Skeletal muscle satellite cell (primary cell): ENCODE measurements at regions not wholly inside any gene's neighbourhood (a gene's known extent, or its start where the extent isn't known, plus 50 kb on each side); places are given as distances from the start of the nearest gene placed in this dataset.
"Not testable (repeated sequence)": the region's sequence is repeated elsewhere in the genome, so short reads cannot be mapped to it uniquely, and the experiment has no call there.

ENCODE experiments used
- H3K27me3 ChIP-seq: 2 replicates; pipeline ENCODE4 v1.7.0; 2013; ENCODE audit warnings: low read length; ENCODE audit not compliant: control insufficient read depth, insufficient read depth
- H3K36me3 ChIP-seq: 2 replicates; pipeline ENCODE4 v1.7.0; 2013; ENCODE audit warnings: mild to moderate bottlenecking, control low read depth, low read length; ENCODE audit not compliant: insufficient read depth
- H3K4me1 ChIP-seq: 2 replicates; pipeline ENCODE4 v1.7.0; 2013; ENCODE audit warnings: low read length; ENCODE audit not compliant: control insufficient read depth, insufficient read depth
- H3K4me2 ChIP-seq: 2 replicates; pipeline ENCODE4 v1.7.0; 2013; ENCODE audit warnings: mild to moderate bottlenecking, low read length
- H3K4me3 ChIP-seq: 2 replicates; pipeline ENCODE4 v1.7.0; 2013; ENCODE audit warnings: low read length
- H3K9ac ChIP-seq: 2 replicates; pipeline ENCODE4 v1.7.0; 2013; ENCODE audit warnings: mild to moderate bottlenecking, low read depth, low read length, moderate library complexity
- H3K9me3 ChIP-seq: replicated peaks from 2 replicates; pipeline ENCODE4 v1.7.0; 2013; ENCODE audit warnings: mild to moderate bottlenecking, control low read depth, low read length

DNA sequence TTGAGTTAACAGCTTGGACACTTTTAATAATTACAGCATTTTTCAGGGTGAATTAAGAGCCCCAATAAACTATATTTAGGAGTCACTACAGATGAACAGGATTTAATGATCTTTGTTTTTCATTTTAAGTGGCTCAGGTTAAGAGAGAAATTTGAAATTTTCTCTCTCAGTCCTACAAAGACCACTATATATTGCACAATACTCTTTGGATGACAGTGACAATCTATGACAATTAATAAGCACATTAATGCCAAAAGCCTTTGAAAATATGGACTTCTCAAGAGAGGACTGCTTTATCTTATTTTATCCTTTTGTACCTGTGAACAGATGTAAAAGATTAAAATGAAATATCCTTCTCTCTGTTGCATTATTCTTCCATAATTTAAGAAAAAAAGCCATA is 151.1 kb upstream of the IRX5 start:
- Histone ChIP-seq H3K4me3 (no peak overlapping the region), H3K36me3 (no peaks in the 10 kb centered on the region), H3K9ac (no peak overlapping the region), H3K9me3 (no peaks in the 10 kb centered on the region), H3K4me2 (no peak overlapping the region), H3K27me3 (no peaks in the 10 kb centered on the region), H3K4me1 (no peaks in the 10 kb centered on the region)

DNA sequence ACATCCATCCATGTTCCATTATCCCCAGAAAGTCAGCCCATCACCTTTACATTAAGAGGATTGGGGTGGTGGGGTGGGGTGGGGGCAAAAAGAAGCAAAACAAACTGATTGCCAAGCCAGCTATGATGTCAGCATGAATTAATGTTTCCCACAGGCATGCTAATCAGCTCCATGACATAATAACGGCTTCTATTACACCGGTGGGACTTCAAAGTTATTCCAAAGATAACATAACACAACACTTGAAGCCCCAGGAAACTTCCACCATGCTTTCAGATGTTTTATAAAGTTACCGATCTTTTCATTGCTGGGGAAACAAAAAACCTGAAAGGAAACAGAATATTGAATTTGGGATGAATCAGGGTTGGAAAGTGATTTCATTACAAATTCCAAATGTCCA is 155.9 kb upstream of the IRX5 start:
- Histone ChIP-seq H3K9me3 (no peaks in the 10 kb centered on the region), H3K27me3 (peaks cover 6% of the 10 kb centered on the region), H3K4me1 (no peaks in the 10 kb centered on the region), H3K36me3 (no peaks in the 10 kb centered on the region), H3K4me3 (no peak overlapping the region), H3K4me2 (no peak overlapping the region), H3K9ac (no peak overlapping the region)

DNA sequence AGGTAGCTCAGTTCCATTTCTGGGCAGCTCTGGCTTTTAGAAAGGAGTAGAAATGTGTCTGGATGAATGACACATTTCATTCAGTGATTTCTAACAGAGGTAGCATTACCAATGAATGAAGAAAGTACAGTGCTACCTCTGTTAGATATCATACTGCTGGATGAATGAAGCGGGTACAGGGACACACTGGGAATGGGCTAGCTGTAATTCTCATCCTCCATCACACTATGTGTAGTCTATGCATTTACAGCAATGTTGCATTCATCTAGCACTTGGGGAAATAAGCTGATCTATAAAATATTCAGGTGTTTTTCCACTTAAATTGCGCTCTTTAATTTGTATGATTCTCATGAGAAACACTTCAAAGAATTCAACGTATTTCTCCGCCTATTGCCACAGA is 158.3 kb upstream of the IRX5 start:
- H3K4me3 ChIP-seq = no peak overlapping the region
- no peaks in the 10 kb centered on the region for H3K9me3 ChIP-seq
- no peaks in the 10 kb centered on the region for H3K4me1 ChIP-seq
- H3K4me2 ChIP-seq = no peak overlapping the region
- no peak overlapping the region for H3K9ac ChIP-seq
- no peaks in the 10 kb centered on the region for H3K36me3 ChIP-seq
- H3K27me3 ChIP-seq = peaks cover 6% of the 10 kb centered on the region

DNA sequence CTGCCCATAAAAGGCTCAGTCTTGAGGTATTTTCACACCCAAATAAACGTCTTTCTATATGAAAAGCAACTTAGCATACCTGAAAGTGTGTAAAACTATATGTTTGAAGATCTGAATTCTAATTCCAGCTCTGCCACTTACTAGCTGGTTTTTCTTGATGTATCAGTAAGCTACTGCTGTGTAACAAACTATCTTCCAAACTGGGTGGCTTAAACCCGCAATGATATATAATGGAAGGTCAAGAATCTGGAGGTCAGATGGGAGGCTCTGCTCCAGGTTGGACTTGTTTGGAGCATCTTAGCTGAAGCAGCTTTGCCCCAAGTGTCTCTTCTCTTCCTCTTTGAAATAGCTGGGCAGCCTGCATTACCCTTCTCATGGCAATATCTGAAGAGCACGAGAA is 164.3 kb upstream of the IRX5 start:
- H3K4me1 ChIP-seq = no peaks in the 10 kb centered on the region
- no peak overlapping the region for H3K4me3 ChIP-seq
- no peak overlapping the region for H3K9ac ChIP-seq
- no peaks in the 10 kb centered on the region for H3K36me3 ChIP-seq
- no peak overlapping the region for H3K4me2 ChIP-seq
- no peaks in the 10 kb centered on the region for H3K27me3 ChIP-seq
- no peaks in the 10 kb centered on the region for H3K9me3 ChIP-seq

DNA sequence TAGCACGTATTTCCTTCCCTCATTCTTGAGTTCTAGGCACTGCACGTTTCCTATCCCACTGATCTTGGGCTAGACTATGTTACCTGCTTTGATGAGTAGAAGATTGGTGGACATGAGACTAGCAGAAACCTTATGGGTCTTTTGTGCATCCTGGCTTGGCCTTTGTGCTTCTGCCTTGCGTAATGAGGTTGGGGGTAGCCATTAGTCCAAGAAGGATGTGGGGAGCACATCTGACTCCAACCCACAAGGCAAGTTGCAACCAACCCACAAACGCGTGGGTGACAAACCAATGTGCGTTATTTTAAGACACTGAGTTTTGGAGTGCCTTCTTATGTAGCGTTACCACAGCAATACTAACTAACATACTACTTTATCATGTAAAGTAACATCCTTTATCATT is 180.4 kb upstream of the IRX5 start:
- no peak overlapping the region for H3K4me3 ChIP-seq
- H3K4me2 ChIP-seq = no peak overlapping the region
- H3K9ac ChIP-seq = no peak overlapping the region
- no peaks in the 10 kb centered on the region for H3K4me1 ChIP-seq
- H3K9me3 ChIP-seq = no peaks in the 10 kb centered on the region
- no peaks in the 10 kb centered on the region for H3K36me3 ChIP-seq
- H3K27me3 ChIP-seq = peaks cover 6% of the 10 kb centered on the region

DNA sequence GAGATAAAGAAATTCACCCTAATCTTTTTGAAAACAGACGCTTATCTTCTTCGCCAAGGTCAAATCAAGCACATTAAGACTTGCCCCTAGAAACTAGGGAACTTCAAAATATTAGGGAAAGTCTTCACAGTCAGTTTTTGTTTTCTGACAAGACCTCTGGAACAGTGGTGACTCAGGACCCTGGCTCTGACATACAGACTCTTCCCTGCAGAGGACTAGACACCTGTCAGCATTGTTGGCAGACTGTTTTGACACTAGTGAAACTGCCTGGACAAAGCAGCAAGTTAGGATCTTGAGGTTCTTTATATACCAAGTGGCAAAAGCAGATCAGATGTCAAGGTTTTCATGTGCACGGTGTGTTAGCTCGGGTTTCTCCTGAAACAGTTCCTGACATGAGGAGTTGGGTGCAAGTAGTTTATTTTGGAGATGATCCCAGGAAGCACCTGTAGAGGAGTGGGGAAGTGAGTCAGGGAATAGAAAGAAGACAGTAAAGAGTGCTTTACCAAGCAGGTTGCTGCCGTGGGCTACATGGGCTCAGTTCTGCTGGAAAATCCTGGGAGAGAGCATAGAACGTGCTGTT is 182.0 kb upstream of the IRX5 start:
- Histone ChIP-seq H3K4me2 (no peak overlapping the region), H3K36me3 (no peaks in the 10 kb centered on the region), H3K4me3 (no peak overlapping the region), H3K9me3 (no peaks in the 10 kb centered on the region), H3K9ac (no peak overlapping the region), H3K4me1 (no peaks in the 10 kb centered on the region), H3K27me3 (no peaks in the 10 kb centered on the region)

DNA sequence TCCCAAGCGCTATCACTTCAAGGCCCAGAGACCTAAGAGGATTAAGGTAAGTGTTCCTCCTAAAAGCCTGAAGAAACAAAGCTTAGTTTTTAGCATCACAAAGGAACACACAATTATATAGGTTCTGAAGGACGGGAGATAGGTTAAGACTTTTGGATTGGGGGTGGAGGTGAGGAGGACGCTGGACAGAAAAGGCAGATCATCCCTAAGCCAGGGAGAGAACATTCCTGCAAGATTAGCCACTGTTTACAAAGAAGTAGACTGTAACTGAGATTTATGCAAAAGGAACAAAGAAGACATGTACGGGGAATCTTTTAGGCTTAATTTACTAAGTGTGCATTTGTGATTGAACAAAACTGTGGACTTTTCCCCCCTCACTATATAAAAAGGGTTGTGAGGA is 184.1 kb upstream of the IRX5 start:
- no peaks in the 10 kb centered on the region for H3K4me1 ChIP-seq
- H3K9me3 ChIP-seq = no peaks in the 10 kb centered on the region
- H3K36me3 ChIP-seq = no peaks in the 10 kb centered on the region
- H3K27me3 ChIP-seq = peaks cover 3% of the 10 kb centered on the region
- H3K9ac ChIP-seq = no peak overlapping the region
- H3K4me3 ChIP-seq = no peak overlapping the region
- H3K4me2 ChIP-seq = no peak overlapping the region

DNA sequence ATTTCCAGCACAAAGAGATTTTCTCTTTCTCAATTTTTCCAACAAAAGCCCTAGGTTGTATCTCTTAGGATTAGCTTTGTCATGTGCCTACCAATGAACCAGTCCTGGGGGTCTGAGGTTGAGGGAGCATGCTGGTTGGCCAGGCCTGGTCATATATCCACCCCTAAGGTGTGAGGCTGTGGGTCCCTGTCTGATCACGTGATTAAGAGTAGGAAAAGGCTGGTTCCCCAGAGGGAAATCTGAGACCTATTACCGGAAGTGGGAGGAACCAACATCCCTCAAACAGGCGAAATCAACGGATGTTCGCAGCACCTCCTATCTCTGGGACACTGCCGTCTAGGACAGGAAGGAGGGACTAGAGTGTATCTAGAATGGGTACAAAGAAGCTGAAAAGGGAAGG is 185.7 kb upstream of the IRX5 start:
- Histone ChIP-seq H3K27me3 (peaks cover 3% of the 10 kb centered on the region), H3K4me1 (no peaks in the 10 kb centered on the region), H3K36me3 (no peaks in the 10 kb centered on the region), H3K9ac (no peak overlapping the region), H3K4me3 (no peak overlapping the region), H3K9me3 (no peaks in the 10 kb centered on the region), H3K4me2 (no peak overlapping the region)

DNA sequence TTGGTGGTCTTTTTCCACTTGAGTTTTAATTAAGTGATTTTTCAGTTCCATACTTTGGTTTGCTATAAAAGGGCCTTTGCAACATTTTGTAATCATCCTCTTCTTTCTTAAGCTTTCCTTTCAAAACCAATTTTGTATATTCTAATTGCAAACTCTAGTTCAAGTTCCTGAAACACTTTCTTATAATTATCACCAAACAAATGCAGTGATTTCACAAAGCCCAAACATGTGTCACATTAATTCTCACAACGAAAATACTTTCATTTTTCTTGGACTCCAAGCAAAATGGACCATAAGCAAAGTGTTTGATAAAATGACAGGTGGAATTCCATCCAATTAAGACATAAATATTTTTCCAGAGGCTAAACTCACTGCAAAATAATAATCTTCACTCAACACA is 188.2 kb upstream of the IRX5 start:
- no peaks in the 10 kb centered on the region for H3K4me1 ChIP-seq
- H3K27me3 ChIP-seq = peaks cover 5% of the 10 kb centered on the region
- no peaks in the 10 kb centered on the region for H3K36me3 ChIP-seq
- no peak overlapping the region for H3K4me2 ChIP-seq
- no peak overlapping the region for H3K4me3 ChIP-seq
- H3K9ac ChIP-seq = no peak overlapping the region
- H3K9me3 ChIP-seq = no peaks in the 10 kb centered on the region

DNA sequence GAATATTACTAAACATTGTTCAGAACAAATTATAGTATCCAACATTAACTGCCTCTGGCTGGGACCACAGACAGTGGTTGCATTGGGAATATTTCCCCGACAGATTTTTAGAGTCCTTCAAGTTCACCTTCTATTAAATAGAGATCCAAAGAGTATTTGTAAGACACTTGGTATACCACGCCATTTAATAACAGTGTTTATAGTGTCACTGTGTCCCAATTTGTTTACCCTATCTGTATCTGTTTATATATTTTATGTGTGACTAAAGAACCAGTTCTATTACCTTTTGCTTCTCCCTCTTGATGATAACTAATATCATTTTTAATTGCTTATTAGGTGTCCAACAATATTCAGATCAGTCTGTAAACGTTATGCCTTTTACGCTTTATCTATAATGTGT is 191.3 kb upstream of the IRX5 start:
- no peaks in the 10 kb centered on the region for H3K36me3 ChIP-seq
- peaks cover 5% of the 10 kb centered on the region for H3K27me3 ChIP-seq
- H3K4me3 ChIP-seq = no peak overlapping the region
- no peak overlapping the region for H3K4me2 ChIP-seq
- H3K9me3 ChIP-seq = no peaks in the 10 kb centered on the region
- no peak overlapping the region for H3K9ac ChIP-seq
- no peaks in the 10 kb centered on the region for H3K4me1 ChIP-seq

DNA sequence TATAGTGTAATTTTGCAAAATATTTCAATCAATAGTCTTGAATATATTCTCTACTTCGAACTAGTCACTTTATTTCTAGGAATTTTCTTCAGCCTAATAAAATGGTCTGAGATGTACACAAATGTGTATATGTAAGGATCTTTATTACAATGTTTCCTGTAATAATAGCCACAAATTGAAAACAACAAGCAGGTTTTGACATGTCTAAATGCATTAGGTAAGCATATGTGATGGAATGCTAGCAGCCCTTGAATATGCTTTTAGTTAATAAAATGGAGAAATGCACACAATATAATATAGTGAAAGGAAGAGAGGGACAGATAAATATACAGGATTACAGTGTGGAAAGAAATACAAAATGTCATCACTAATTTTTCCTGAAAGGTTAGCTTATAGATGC is 196.5 kb upstream of the IRX5 start:
- Histone ChIP-seq H3K9ac (no peak overlapping the region), H3K4me3 (no peak overlapping the region), H3K9me3 (no peaks in the 10 kb centered on the region), H3K4me2 (no peak overlapping the region), H3K4me1 (no peaks in the 10 kb centered on the region), H3K27me3 (peaks cover 8% of the 10 kb centered on the region), H3K36me3 (no peaks in the 10 kb centered on the region)

DNA sequence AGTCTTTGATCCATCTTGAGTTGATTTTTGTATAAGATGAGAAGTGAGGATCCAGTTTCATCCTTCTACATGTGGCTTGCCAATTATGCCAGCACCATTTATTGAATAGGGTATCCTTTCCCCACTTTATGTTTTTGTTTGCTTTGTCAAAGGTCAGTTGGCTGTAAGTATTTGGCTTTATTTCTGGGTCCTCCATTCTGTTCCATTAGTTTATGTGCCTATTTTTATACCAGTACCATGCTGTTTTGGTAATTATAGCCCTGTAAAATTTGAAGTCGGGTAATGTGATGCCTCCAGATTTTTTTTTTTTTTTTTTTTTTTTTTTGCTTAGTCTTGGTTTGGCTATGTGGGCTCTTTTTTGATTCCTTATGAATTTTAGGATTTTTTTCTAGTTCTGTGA is 203.0 kb upstream of the IRX5 start:
- H3K27me3 ChIP-seq, H3K36me3 ChIP-seq, H3K9ac ChIP-seq, H3K4me3 ChIP-seq, H3K9me3 ChIP-seq, H3K4me1 ChIP-seq, H3K4me2 ChIP-seq: not testable (repeated sequence)
